Spleen (tissue), 7 donors: ENCODE measurements at regions not wholly inside any gene's neighbourhood (a gene's known extent, or its start where the extent isn't known, plus 50 kb on each side); places are given as distances from the start of the nearest gene placed in this dataset.

Experiments
- POLR2A ChIP-seq, 3 donors: fragments of 450-650 bp; IDR thresholded peaks; one replicate each; pipeline ENCODE4 v1.5.1; 2017; ENCODE audit warnings: antibody characterized with exemption in 3 of 3, mild to moderate bottlenecking in 1 of 3
- POLR2AphosphoS5 ChIP-seq, 3 donors: sonication (generic); formaldehyde crosslinking; IDR thresholded peaks; one replicate each; pipeline ENCODE4 v1.5.1; 2017; ENCODE audit warnings: antibody characterized with exemption in 3 of 3
- TF ChIP-seq, protein P1 (sequence below), 11 experiments: fragments of 200-600 bp in 7 of 11; fragments of 450-650 bp in 4 of 11; sonication (generic) in 4 of 11; IDR thresholded peaks in 8 of 11; conservative IDR thresholded peaks in 3 of 11; 1 replicate in 7 of 11; 2 replicates in 4 of 11; pipeline versions ENCODE4 v1.4.0 to v1.8.0; 2016 to 2021; ENCODE audit warnings: antibody characterized with exemption in 11 of 11, inconsistent platforms in 4 of 11, mild to moderate bottlenecking in 1 of 11
- donor health status: DM: no; HTN: no; CAD: no; lungs with moderate emphysema.
- donor health status: DM: no; HTN: no; CAD: no.
- donor health status: DM: no; HTN: no; CAD: no.

DNA sequence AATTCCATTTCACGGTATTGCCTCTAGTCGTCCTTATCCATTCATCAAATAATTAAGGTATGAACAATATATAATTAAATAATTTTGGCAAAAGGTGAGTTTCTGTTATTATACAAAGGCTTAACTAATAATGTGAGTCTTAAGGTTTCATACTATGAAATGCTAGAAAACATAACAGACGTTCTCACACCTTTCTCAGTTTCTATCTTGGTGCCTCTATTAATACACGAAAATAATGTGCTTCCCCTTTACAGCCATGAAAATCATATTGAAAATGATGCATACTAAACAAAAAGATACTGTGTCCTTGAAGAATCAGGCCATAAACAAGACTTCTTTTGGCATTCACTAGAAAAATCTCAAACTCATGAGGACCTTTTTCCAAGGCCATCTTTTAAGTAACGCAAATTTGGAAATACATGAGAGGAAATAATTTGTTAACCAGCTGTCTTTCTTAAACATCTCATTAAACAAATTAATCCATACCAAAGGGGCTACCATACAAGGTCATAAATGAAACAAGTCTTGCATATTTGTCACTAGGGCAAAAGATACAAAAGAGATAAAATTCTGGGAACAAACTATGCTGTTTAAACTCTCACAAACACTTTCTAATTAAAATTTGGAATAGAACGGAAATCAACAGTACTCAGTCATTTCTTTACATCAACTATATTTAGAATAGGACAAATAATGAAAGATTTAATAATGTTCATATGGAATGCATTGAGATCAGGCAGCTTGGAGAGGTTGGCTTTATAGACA is 53.9 kb upstream of the CAV2 start:
- TF ChIP-seq POLR2A (IDR thresholded peaks at IDR 0.05) (no peak), POLR2AphosphoS5 (IDR thresholded peaks at IDR 0.05) (no peak)
- TF ChIP-seq, protein P1, sequence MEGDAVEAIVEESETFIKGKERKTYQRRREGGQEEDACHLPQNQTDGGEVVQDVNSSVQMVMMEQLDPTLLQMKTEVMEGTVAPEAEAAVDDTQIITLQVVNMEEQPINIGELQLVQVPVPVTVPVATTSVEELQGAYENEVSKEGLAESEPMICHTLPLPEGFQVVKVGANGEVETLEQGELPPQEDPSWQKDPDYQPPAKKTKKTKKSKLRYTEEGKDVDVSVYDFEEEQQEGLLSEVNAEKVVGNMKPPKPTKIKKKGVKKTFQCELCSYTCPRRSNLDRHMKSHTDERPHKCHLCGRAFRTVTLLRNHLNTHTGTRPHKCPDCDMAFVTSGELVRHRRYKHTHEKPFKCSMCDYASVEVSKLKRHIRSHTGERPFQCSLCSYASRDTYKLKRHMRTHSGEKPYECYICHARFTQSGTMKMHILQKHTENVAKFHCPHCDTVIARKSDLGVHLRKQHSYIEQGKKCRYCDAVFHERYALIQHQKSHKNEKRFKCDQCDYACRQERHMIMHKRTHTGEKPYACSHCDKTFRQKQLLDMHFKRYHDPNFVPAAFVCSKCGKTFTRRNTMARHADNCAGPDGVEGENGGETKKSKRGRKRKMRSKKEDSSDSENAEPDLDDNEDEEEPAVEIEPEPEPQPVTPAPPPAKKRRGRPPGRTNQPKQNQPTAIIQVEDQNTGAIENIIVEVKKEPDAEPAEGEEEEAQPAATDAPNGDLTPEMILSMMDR (IDR thresholded peaks at IDR 0.05 in 8 of 11, conservative IDR thresholded peaks at IDR 0.05 in 3 of 11) = no peak
